ENCODE measurements at regions not wholly inside any gene's neighbourhood (a gene's known extent, or its start where the extent isn't known, plus 50 kb on each side); places are given as distances from the start of the nearest gene placed in this dataset.

- H3K27ac ChIP-seq (ENCODE audit: insufficient read depth, low read depth, low read length): no peak overlapping the region
- H3K4me1 ChIP-seq (ENCODE audit: control insufficient read depth, extremely low read depth, insufficient read depth, low read length): no peaks in the 10 kb centered on the region
- H4K20me1 ChIP-seq (replicated peaks; ENCODE audit: control insufficient read depth, extremely low read depth, insufficient read depth, low read length): no peaks in the 10 kb centered on the region
- no peaks in the 10 kb centered on the region for H3K79me2 ChIP-seq (ENCODE audit: control insufficient read depth, insufficient read depth, low read length)
- no peaks in the 10 kb centered on the region for H3K9me3 ChIP-seq (replicated peaks; ENCODE audit: control insufficient read depth, insufficient read depth, low read length)
- no peak for TF ChIP-seq MYC (IDR thresholded peaks at IDR 0.05; ENCODE audit: low read depth, low read length)
- no peak for TF ChIP-seq JUN (IDR thresholded peaks at IDR 0.05; ENCODE audit: borderline replicate concordance, insufficient read depth, insufficient read length, low read depth)
- no peak for TF ChIP-seq EZH2 (IDR thresholded peaks at IDR 0.05; ENCODE audit: borderline replicate concordance, low read depth, low read length, severe bottlenecking)
- TF ChIP-seq CTCF (IDR thresholded peaks at IDR 0.05; ENCODE audit: extremely low read depth in 1 of 2, insufficient read depth in 1 of 2, low read depth in 1 of 2, low read length in 2 of 2): no peak
- no peak for TF ChIP-seq POLR2A (IDR thresholded peaks at IDR 0.05; ENCODE audit: low read depth, low read length)
- no peak for TF ChIP-seq FOS (IDR thresholded peaks at IDR 0.05; ENCODE audit: borderline replicate concordance, insufficient read depth, low read length)
- no peak for TF ChIP-seq MAX (IDR thresholded peaks at IDR 0.05; ENCODE audit: insufficient read depth, insufficient read length)
- no peak for TF ChIP-seq GATA2 (IDR thresholded peaks at IDR 0.05; ENCODE audit: insufficient read depth, insufficient read length, low read depth, low read length)
- no peak for TF ChIP-seq POLR2AphosphoS5 (IDR thresholded peaks at IDR 0.05; ENCODE audit: insufficient read depth, low read depth, low read length)
- no peak overlapping the region for H3K4me3 ChIP-seq (replicated peaks in 1 of 3; ENCODE audit: insufficient read depth in 1 of 3, low read depth in 1 of 3, low read length in 3 of 3)
- POLR2A ChIA-PET: no interaction called here
- intact Hi-C loops (cut with micrococcal nuclease): no loop called here
- BruUV-seq (replicated peaks): no TSS peak
- H3K27me3 ChIP-seq (ENCODE audit: control insufficient read depth in 2 of 2, insufficient read depth in 2 of 2, low read length in 2 of 2): no peaks in the 10 kb centered on the region
- H3K9me1 ChIP-seq (replicated peaks; ENCODE audit: control insufficient read depth, extremely low read depth, insufficient read depth, low read length): no peaks in the 10 kb centered on the region
- CTCF ChIA-PET: no interaction called here
- no peak overlapping the region for H2AFZ ChIP-seq (ENCODE audit: low read depth, low read length)
- H3K36me3 ChIP-seq (ENCODE audit: control insufficient read depth in 2 of 2, extremely low read depth in 1 of 2, insufficient read depth in 2 of 2, low read length in 2 of 2): no peaks in the 10 kb centered on the region
- DNase-seq (ENCODE audit: low read depth, low spot score): no peak
- H3K9ac ChIP-seq (replicated peaks; ENCODE audit: extremely low read depth, insufficient read depth, low read length): no peak overlapping the region
- dilution Hi-C loops (cut with MboI; ENCODE audit: extremely low pct_ligation_motif_present, low sequenced_read_pairs): no loop called here
- no peak overlapping the region for H3K4me2 ChIP-seq (ENCODE audit: insufficient read depth, low read length)
- no peak for FAIRE-seq
Measured at GRCh38 chr14:82647088-82647810, 1113.6 kb upstream of the SEL1L start.
